HG03095 (cell line): ENCODE measurements at regions not wholly inside any gene's neighbourhood (a gene's known extent, or its start where the extent isn't known, plus 50 kb on each side); places are given as distances from the start of the nearest gene placed in this dataset.

Source experiments
- ATAC-seq: cut with Tn5 transposase; IDR thresholded peaks from one replicate; pipeline ENCODE4 v1.9.1; 2021; ENCODE audit warnings: moderate library complexity; ENCODE audit not compliant: unreplicated experiment

DNA sequence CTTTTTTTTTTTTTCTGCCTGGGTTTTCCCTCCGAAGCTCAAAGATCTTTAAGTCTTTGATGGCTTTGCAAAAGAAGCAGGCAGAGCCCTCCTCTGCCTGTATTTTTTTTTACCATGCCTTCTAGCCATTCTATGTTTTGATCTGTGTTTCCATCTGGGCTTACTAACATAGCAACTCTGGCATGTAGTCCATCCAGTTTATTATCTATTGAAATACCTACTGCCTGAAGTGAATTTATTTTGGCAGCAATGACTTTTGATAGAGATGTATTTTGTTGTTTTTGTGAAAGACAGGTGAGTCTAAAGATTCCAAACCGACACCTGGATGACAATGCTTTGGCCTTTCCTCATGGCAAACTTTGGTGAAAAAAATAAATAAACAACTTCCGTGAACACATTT lies 1157.7 kb upstream of the MAP3K7 start:
- no peak for ATAC-seq

- no peak for ATAC-seq
Observed at GRCh38 chr6:91743756-91744155, 1156.9 kb upstream of the MAP3K7 start.

- no peak for ATAC-seq
Observed at GRCh38 chr6:91731939-91732338, 1145.1 kb upstream of the MAP3K7 start.

- ATAC-seq, result no peak
Observed at GRCh38 chr6:91730710-91731109, 1143.8 kb upstream of the MAP3K7 start.

- ATAC-seq, result no peak
Observed at GRCh38 chr6:91720324-91720723, 1133.5 kb upstream of the MAP3K7 start.

GRCh38 chr6:91719414-91719813 lies 1132.5 kb upstream of the MAP3K7 start:
- no peak for ATAC-seq

- peak; percentile 73 for ATAC-seq
Observed at GRCh38 chr6:91718198-91718597, 1131.3 kb upstream of the MAP3K7 start.

GRCh38 chr6:91717094-91717493 lies 1130.2 kb upstream of the MAP3K7 start:
- ATAC-seq, result no peak

- no peak for ATAC-seq
Observed at GRCh38 chr6:91716361-91716760, 1129.5 kb upstream of the MAP3K7 start.

DNA sequence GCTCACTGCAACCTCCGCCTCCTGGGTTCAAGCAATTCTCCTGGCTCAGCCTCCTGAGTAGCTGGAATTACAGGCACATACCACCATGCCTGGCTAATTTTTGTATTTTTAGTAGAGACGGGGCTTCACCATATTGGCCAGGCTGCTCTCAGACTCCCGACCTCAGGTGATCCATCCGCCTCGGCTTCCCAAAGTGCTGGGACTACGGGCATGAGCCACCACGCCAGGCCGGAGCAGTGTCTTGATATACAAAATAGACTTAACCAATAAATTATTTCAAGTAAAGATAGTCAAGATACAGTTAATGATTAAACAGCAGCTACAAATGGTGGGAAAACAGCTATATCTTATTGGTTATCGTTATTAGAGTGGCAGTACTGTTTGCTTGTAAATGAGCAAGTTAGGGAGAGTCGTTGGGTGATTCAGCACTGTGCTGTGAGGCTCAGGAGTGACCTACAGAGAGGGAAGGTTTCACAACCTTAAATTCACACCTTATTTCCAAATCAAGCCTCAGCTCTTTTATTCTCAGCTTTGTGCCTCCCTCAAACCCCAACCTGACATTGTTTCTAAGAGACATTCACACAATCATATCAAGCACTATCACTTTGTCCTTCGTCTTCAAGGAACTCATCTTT lies 1128.4 kb upstream of the MAP3K7 start:
- ATAC-seq, result no peak

GRCh38 chr6:91713911-91714310 lies 1127.0 kb upstream of the MAP3K7 start:
- ATAC-seq, result no peak

DNA sequence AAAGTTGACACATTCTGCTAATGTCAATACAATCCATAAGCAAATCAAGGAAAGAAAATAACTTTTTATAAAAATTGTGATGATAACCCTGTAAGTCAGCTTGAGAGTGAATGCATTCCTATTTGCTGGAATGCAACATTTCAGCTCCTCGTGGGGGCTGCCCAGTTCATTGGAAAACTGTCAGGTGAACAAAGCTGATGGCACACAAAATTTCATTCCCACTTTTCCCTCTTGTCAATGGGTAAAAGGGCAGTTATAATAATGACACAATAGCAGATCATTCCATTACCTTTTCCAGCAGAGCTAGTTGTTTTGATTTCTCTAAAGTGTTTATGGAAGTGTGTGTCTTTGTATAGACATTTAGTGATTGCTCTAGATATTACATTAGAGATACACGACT lies 1124.6 kb upstream of the MAP3K7 start:
- no peak for ATAC-seq

- ATAC-seq, result no peak
Observed at GRCh38 chr6:91710342-91710741, 1123.5 kb upstream of the MAP3K7 start.

- ATAC-seq, result no peak
Observed at GRCh38 chr6:91708534-91708933, 1121.7 kb upstream of the MAP3K7 start.

GRCh38 chr6:91705646-91706045 lies 1118.8 kb upstream of the MAP3K7 start:
- ATAC-seq, result no peak

DNA sequence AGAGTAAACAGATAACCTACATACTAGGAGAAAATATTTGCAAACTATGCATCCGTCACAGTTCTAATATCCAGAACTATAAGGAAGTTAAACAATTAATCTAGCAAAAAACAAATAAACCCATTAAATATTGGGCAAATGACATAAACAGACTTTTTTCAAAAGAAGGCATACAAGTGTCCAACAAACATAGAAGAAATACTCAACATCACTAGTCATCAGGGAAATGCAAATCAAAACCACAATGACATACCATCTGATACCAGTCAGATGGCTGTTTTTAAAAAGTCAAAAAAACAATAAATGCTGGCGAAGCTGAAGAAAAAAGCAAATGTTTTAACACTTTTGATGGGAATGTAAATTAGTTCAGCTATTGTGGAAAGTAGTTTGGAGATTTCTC lies 1117.7 kb upstream of the MAP3K7 start:
- ATAC-seq, result no peak

DNA sequence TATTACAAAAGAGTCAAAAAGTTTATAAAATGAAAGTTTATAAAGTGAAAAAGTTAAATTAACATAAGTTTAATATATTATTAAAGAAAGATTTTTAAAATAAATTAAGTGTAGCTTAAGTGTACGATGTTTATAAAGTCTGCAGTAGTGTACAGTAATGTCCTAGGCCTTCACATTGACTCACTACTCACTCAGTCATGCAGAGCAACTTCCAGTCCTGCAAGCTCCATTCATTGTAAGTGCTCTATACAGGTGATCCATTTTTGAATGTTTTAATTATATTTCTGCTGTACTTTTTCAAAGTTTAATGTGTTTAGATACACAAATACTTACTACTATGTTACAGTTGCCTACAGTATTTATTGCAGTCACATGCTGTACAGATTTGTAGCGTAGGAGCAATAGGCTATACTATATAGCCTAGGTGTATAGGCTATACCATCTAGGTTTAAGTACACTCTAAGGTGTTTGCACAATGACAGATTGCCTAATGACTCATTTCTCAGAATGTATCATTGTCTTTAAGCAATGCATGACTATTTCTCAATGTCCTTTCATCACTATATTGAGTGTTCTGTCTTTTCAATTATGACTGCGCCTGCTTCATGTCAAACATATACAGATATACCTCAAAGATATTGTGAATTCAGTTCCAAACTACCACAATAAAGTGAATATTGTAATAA lies 1110.3 kb upstream of the MAP3K7 start:
- ATAC-seq, result no peak

DNA sequence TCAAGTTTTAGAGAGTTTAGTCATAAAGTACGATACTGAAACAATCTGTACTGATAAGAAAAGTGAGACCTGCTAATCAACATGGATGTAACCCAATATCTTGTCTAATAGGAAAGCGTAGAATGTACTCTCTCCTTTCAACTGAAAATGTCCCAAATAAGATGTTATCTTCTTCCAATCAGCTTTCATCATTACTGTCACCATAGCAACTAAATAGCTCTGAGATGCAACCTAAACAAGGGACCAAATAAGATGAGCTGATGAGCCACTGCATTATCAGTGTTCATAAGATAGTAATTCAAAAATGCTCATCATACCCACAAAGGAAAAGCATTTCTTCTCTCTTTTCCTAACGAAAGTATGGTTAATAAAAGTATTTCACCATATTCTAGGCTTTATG lies 1108.3 kb upstream of the MAP3K7 start:
- ATAC-seq, result no peak

DNA sequence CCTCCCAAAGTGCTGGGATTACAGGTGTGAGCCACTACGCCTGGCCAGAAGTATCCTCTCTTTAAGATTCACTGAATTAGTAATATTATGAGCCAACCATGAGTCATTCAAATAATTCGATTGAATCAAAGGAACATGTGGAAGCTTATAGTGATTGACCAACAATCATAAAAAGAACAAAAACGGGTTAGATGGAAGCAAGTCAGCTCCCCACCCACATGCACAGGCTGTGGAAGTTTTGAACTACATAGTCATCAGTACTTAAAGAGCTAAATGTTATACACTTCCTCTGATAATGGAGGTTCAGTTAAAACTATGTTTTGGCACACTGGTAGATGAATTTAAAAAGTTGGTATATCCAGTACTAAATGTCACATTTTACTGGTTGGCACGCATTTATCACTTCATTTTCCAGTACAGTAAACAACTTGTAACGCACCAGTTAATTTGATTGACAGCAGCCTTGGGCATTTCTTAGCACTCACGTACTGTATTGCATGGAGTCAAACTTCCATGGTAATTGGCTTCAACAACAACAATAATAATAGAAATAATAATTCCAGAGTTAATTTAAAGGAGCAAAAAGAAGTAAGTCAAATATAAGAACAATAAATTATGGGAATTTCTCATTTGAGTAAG lies 1107.3 kb upstream of the MAP3K7 start:
- ATAC-seq, result no peak

DNA sequence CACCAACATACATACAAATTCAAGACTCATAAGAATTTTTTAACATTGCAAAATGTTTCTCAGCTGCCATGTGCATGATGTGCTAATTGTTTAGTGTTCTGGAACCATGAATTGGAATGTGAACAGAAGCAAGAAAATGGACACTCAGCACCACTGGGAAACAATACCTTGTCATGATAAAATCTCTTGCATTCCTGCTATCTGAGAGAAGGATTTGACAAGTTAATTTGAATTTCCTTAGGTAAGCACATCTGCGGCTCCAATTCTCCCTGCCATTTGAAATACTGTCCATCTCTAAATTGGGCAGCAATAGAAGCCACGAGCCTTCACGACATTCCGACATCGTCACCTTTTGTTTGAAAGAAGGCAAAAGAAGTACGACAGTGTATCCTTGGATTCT lies 1104.6 kb upstream of the MAP3K7 start:
- ATAC-seq, result no peak

DNA sequence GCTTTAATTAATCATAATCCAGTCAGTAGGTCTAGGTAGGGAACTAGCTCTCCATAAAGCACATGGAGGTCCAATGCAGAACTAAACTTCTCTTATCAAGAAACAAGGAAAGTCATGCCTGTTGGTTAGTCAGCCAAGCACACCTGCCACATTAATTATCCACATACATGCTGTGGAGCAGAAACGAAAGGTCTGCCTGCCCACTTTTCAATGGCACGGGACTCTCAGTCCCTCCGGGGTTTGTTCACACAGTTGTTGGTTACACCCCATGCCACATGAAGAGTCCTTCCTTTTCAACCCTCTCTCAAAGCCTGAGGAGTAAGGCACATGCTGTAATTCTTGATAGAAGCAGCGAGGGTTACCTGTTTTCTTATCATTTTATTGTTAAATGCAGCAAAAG lies 1096.4 kb upstream of the MAP3K7 start:
- no peak for ATAC-seq

DNA sequence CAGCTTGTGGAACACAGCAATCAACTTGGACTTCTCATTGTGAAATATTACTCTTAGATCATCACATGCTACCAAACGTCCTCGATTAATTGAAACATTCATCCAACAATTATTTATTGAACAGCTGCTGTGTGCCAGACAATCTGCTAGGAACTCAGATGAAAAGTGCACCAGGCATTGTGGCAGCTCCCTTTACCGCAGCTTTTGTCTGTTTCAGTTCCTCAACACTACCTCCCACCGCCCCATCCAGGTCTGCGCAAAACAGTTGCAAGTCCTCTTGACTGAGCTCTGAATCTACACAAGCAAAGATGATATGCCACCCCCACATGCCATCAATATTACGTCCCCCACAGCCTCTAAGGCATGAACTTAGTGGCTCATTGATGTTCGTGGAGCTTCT lies 1094.4 kb upstream of the MAP3K7 start:
- ATAC-seq, result no peak
